GM12865 (cell line): ENCODE measurements at regions not wholly inside any gene's neighbourhood (a gene's known extent, or its start where the extent isn't known, plus 50 kb on each side); places are given as distances from the start of the nearest gene placed in this dataset.

Experiments
- DNase-seq: peaks from one replicate; pipeline ENCODE4 v3.0.0; 2010; ENCODE audit warnings: low read depth
- H3K4me3 ChIP-seq: 2 replicates; pipeline ENCODE4 v1.5.1; 2011; ENCODE audit warnings: mild to moderate bottlenecking, low read depth, low read length, control low read depth
- CTCF ChIP-seq: IDR thresholded peaks from 2 replicates; pipeline ENCODE4 v1.5.1; 2011; ENCODE audit warnings: low read length, control low read depth, low read depth, inconsistent platforms; ENCODE audit not compliant: insufficient read depth; ENCODE audit errors: missing control alignments

DNA sequence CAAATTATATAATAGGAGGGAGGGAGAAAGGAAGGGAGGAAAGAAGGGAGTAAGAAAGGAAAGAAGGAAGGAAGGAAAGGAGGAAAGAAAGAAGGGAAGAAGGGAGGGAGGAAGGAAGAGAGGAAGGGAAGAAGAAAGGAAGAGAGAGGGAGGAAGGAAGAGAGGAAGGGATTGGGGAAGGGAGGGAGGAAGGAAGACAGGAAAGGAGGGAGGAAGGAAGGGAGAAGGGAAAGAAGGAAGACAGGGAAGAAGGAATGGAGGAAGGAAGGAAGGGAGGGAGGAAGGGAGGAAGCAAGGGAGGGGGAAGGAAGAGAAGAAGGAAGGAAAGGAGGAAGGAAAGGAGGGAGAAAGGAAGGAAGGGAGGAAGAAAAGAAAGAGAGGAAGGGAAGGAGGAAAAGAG, 660.5 kb downstream of the EPM2A start:
- no peak for TF ChIP-seq CTCF
- no peak for DNase-seq
- no peak overlapping the region for H3K4me3 ChIP-seq

DNA sequence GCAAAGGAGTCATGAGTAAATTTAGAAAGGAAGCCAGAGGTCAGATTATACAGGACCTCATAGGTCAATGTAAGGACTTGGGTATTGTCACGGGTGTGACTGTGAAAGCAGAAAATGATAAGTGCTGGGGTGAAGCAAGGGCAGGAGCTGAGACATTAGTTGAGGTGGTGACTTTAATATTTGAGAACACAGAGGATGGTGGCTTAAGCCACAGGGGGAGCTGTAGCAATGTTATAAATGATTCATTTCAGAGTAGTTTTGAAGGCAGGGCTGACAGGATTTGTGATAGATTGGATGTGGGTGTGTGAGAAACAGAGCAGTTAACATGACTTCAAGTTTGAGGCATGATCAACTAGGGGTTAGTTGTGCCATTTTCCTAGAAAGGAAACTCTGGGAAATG, 659.9 kb downstream of the EPM2A start:
- no peak for TF ChIP-seq CTCF
- DNase-seq, result no peak
- no peak overlapping the region for H3K4me3 ChIP-seq

GRCh38 chr6:145076115-145076841, 659.0 kb downstream of the EPM2A start:
- TF ChIP-seq CTCF, result no peak
- no peak for DNase-seq
- H3K4me3 ChIP-seq, result no peak overlapping the region

DNA sequence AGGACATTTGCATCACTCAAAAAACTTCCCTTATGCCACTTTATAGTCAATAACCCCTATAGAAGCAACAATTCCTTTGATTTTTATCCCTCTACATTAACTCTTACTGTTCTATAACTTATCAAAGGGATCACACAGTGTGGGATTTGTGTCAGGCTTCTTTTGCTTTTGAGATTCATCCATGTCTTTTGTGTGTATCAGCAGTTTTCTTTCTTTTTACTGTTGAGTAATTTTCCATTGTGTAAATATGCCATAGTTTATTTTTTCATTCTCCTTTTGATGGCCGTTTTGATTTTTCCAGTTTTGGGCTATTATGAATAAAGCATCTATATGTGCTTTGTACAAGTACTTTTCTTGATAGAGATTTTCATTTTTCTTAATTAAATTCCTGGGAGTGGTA, 657.9 kb downstream of the EPM2A start:
- no peak for DNase-seq
- no peak overlapping the region for H3K4me3 ChIP-seq
- TF ChIP-seq CTCF, result no peak

GRCh38 chr6:145080651-145081050, 654.7 kb downstream of the EPM2A start:
- H3K4me3 ChIP-seq, result no peak overlapping the region
- no peak for DNase-seq
- TF ChIP-seq CTCF, result no peak

- no peak for TF ChIP-seq CTCF
- DNase-seq, result no peak
- H3K4me3 ChIP-seq, result no peak overlapping the region
Observed at GRCh38 chr6:145081677-145082076, 653.6 kb downstream of the EPM2A start.

DNA sequence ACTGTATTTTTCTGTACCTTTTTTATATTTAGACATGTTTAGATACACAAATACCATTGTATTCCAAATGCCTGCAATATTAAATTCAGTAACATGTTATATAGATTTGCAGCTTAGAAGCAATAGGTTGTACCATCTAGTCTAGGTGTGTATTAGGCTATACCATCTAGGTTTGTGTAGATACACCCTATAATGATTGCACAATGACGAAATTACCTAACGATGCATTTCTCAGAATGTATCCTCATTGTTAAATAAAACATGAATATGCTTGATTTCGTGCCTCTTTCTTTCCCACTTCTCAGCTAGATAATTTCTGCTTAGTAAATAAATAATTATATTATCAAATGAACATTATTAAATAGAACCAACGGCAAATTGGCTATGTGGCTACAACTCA, 653.0 kb downstream of the EPM2A start:
- no peak for TF ChIP-seq CTCF
- no peak overlapping the region for H3K4me3 ChIP-seq
- no peak for DNase-seq
